ENCODE measurements at regions not wholly inside any gene's neighbourhood (a gene's known extent, or its start where the extent isn't known, plus 50 kb on each side); places are given as distances from the start of the nearest gene placed in this dataset.

DNA sequence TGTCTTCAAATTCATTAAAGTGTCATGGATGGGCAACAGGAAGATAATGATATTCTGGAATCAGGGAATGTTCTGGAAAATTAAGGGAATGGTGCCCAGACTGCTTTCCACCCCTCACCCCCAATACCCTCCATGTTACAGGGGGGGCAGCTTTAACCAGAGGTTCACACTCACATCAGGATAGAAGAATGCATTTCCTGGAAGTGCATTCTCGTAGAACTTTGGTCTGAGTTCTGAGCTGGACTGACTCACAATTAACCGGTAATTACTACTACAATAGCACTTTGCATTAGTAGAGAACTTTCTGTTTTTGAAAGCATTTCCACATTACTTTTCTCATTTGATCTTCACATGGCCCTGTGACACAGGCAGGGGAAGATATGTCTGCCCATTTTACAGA is 52.5 kb upstream of the SHISA3 start:
- H3K36me3 ChIP-seq (ENCODE audit: low read depth) = no peaks in the 10 kb centered on the region
- DNase-seq (ENCODE audit: low spot score) (no peak), ATAC-seq (ENCODE audit: low read depth) (no peak)
- TF ChIP-seq, protein P1, sequence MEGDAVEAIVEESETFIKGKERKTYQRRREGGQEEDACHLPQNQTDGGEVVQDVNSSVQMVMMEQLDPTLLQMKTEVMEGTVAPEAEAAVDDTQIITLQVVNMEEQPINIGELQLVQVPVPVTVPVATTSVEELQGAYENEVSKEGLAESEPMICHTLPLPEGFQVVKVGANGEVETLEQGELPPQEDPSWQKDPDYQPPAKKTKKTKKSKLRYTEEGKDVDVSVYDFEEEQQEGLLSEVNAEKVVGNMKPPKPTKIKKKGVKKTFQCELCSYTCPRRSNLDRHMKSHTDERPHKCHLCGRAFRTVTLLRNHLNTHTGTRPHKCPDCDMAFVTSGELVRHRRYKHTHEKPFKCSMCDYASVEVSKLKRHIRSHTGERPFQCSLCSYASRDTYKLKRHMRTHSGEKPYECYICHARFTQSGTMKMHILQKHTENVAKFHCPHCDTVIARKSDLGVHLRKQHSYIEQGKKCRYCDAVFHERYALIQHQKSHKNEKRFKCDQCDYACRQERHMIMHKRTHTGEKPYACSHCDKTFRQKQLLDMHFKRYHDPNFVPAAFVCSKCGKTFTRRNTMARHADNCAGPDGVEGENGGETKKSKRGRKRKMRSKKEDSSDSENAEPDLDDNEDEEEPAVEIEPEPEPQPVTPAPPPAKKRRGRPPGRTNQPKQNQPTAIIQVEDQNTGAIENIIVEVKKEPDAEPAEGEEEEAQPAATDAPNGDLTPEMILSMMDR (IDR thresholded peaks at IDR 0.05; ENCODE audit: poor library complexity, severe bottlenecking) = no peak
- no peaks in the 10 kb centered on the region for H3K4me1 ChIP-seq (ENCODE audit: insufficient read depth, poor library complexity, severe bottlenecking)
- H3K9me3 ChIP-seq (ENCODE audit: severe bottlenecking) = no peaks in the 10 kb centered on the region
- H3K27me3 ChIP-seq (ENCODE audit: insufficient read depth, poor library complexity, severe bottlenecking) = no peaks in the 10 kb centered on the region
- no peak overlapping the region for H3K4me3 ChIP-seq (ENCODE audit: severe bottlenecking)
- H3K27ac ChIP-seq (ENCODE audit: poor library complexity, severe bottlenecking) = no peak overlapping the region

DNA sequence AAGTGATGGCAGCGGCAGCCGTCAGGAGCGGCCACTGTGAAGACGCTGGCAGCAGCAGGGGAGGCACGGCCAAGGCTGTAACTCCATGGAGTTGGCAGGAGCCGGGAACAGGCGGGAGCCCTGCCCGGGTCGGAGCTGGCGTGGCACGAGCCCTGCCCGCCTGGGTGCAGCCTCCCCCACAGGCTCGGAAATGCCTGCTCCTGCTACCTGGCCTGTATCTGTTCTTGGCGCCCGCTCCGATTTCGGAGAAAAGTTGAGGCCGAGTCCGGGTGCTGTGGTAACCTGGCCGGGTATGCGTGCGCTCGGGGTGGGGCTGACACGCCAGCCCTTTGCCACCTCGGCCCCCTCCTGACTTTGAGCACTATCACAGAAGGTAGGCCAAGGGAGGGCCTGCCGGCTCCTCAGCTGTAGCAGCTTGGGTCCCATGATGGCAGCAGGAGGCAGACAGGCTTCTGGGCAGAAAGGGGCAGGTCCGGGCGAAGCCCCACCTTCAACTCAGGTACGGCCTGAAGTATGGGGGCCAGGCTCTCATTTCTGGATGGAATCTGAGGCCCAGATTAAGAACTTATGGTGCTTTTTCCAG is 51.2 kb upstream of the SHISA3 start:
- ATAC-seq (ENCODE audit: low read depth) (no peak), DNase-seq (ENCODE audit: low spot score) (no peak)
- H3K9me3 ChIP-seq (ENCODE audit: severe bottlenecking) = no peaks in the 10 kb centered on the region
- H3K4me1 ChIP-seq (ENCODE audit: insufficient read depth, poor library complexity, severe bottlenecking) = no peaks in the 10 kb centered on the region
- H3K36me3 ChIP-seq (ENCODE audit: low read depth) = no peaks in the 10 kb centered on the region
- no peak overlapping the region for H3K4me3 ChIP-seq (ENCODE audit: severe bottlenecking)
- H3K27ac ChIP-seq (ENCODE audit: poor library complexity, severe bottlenecking) = no peak overlapping the region
- H3K27me3 ChIP-seq (ENCODE audit: insufficient read depth, poor library complexity, severe bottlenecking) = no peaks in the 10 kb centered on the region
- TF ChIP-seq, protein P1 (IDR thresholded peaks at IDR 0.05; ENCODE audit: poor library complexity, severe bottlenecking) = no peak

DNA sequence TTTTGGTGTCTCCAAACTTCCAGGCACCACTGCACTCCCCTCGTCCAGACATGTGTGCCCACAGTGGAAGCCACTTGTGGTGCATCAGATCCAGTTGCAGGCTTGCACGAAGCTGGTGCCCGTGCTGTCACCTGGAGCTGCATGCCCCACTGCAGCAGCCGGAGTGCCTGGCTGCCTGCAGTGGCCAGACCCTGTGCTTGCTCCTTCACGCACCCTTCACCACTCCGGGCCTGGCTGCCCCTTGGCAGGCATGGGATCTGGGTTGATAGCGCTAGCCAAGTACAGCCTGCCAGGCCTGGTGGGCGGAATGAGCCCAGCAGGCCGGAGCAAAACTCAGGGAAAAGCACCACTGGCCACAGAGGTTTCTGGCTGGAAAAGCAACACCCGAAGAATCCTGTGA is 50.2 kb upstream of the SHISA3 start:
- no peaks in the 10 kb centered on the region for H3K4me1 ChIP-seq (ENCODE audit: insufficient read depth, poor library complexity, severe bottlenecking)

More for the DNA sequence above, 50.2 kb upstream of the SHISA3 start:
- DNase-seq (ENCODE audit: low spot score) (no peak), ATAC-seq (ENCODE audit: low read depth) (no peak)
- H3K9me3 ChIP-seq (ENCODE audit: severe bottlenecking) = no peaks in the 10 kb centered on the region
- TF ChIP-seq, protein P1 (IDR thresholded peaks at IDR 0.05; ENCODE audit: poor library complexity, severe bottlenecking) = no peak
- H3K27ac ChIP-seq (ENCODE audit: poor library complexity, severe bottlenecking) = no peak overlapping the region
- no peaks in the 10 kb centered on the region for H3K27me3 ChIP-seq (ENCODE audit: insufficient read depth, poor library complexity, severe bottlenecking)
- no peaks in the 10 kb centered on the region for H3K36me3 ChIP-seq (ENCODE audit: low read depth)
- H3K4me3 ChIP-seq (ENCODE audit: severe bottlenecking) = no peak overlapping the region
